ENCODE measurements at regions not wholly inside any gene's neighbourhood (a gene's known extent, or its start where the extent isn't known, plus 50 kb on each side); places are given as distances from the start of the nearest gene placed in this dataset.

- DNase-seq (ENCODE audit: low read depth, low spot score) = no peak
Measured at GRCh38 chr7:155899596-155899995, 87.3 kb upstream of the SHH start.

- no peak for DNase-seq (ENCODE audit: low read depth, low spot score)
Measured at GRCh38 chr7:155897758-155898386, 85.6 kb upstream of the SHH start.

DNA sequence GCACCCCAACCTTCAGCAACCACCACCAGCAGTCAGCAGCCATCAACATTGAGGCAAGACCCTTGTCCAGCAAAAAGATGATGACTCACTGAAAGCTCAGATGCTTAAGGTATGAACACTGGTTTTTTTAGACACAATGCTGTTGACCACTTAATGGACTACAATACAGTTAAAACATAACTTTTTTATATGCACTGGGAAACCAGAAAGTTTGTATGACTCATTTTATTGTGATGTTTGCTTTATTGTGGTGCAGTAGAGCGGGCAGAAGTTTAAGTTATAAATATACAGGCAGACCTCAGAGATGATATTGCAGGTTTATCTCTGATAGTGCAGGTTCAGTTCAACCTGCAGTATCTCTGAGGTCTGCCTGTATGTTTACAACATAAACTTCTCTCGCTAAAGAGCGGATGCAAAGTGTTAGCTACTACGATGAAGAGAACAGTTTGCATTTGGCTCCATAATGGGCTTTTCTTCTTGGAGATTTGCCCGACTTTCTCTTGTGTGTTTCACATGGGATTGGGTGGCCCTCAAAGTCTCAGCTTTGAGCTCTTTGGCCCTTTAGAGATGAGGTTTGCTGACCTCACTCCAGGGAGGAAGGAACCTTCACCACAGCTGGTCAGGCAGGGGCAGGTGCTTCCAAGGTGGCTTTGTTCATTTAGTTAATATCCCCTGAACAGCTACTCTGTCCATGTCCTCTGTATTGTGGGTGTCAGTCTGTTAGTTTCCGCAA is 84.4 kb upstream of the SHH start:
- no peak for DNase-seq (ENCODE audit: low read depth, low spot score)

GRCh38 chr7:155893664-155894063 is 81.4 kb upstream of the SHH start:
- no peak for DNase-seq (ENCODE audit: low read depth, low spot score)

GRCh38 chr7:155893176-155893575 is 80.9 kb upstream of the SHH start:
- no peak for DNase-seq (ENCODE audit: low read depth, low spot score)

DNA sequence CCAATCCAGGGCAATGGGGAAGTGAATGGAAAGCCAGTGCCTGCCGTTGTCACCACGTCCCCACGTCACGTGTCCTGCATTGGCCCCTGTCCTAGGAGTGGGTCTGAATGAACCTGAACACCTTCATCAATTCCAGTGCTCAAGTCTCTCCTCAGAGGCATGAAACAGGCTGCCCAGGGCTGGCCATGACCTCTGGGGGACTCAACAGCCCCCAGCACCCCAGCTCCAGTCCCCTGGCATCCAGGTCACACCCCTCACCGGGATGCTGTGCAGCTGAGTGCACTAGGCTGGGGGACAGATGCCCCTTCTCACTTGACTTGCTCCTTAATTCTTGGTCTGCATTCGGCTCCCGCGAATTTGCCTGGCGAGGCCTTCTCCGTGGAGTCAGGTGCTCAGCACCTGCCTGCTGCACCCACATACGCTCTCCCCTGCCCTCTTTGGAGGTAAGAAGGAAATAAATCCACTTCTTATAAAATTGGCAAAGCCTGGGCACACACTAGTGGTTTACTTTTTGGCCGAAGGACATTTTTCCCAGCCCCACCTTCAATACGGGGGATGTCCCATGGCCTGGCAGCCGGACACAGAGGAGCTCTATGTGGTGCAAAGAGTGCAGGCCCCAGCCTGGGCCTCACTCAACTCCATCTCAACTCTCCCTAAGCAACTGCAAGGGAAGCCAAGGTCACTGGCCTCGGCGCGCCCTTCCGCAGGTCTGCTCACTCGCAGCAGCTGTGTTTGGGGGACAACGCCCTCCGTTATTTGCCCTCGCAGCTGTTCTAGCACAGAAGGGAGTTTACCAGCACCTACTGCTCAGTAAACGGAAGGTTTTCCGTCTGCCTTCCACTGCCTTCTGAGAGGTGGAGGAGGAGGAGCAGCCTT is 77.6 kb upstream of the SHH start:
- DNase-seq (ENCODE audit: low read depth, low spot score) = no peak

DNA sequence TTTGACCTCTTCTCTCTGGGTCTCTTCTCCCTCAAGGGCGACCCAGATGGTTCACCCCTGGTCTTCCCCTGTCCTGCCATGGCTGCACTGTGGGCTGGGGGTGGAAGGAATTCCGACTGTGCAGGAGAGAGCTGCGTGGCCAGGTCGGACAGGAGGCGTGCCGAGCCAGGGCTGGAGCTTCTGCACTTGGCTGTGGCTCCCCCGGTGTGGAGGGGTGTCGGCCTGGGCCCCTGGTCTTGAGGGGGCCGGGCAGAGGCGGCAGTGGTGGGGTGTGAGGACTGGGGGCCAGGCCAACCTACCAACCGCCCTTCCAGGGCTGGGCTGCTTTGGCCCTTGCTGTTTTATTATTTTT is 74.9 kb upstream of the SHH start:
- DNase-seq (ENCODE audit: low read depth, low spot score) = no peak

- no peak for DNase-seq (ENCODE audit: low read depth, low spot score)
Measured at GRCh38 chr7:155886391-155887173, 74.3 kb upstream of the SHH start.

DNA sequence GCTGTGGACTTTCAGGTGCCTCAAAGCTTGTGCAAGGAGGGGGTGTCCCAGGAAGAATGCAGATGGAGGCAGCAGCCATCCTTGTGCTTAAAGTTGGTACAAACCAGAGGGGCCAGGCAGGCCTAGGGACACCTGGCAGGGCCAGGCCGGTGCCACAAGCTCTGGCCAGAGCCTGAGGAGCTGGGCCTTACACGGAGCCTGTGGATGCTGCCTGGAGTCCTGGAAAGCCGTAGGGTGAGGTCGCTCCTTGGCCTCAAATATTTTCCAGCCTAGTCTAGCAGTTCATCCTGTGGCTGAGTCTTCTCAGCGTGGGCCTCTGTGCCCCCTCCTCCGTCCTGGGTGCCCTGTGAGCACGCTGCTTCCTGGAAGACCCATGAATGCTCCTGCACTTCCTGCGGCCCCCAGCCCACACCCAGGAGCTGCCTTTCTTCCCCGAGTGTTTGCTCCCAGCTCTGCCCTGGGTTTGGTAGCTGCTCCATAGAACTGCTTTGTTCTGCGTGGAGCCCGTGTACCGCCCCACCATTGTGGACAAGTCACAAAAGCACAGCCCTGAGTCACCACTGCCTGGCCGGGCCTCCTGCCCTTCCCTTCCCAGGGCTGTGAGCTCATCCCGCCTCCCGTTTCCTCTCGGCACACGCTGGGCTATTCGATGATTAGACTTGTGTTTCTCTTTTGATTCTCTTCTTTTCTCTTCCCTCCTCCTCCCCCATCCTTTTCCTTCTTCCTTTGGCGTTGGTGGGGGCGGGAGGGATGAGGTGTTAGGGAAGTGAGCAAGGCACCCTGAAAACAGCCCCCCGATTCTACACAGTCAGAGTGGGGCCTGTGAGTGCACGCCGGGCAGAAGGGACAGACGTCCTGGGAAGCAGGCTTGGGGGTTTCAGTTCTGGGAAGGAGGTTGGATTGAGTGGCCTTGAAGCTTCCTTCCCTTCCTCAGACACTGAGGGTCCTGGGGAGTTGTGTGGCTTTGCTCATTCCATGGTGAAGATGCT is 73.2 kb upstream of the SHH start:
- no peak for DNase-seq (ENCODE audit: low read depth, low spot score)

DNA sequence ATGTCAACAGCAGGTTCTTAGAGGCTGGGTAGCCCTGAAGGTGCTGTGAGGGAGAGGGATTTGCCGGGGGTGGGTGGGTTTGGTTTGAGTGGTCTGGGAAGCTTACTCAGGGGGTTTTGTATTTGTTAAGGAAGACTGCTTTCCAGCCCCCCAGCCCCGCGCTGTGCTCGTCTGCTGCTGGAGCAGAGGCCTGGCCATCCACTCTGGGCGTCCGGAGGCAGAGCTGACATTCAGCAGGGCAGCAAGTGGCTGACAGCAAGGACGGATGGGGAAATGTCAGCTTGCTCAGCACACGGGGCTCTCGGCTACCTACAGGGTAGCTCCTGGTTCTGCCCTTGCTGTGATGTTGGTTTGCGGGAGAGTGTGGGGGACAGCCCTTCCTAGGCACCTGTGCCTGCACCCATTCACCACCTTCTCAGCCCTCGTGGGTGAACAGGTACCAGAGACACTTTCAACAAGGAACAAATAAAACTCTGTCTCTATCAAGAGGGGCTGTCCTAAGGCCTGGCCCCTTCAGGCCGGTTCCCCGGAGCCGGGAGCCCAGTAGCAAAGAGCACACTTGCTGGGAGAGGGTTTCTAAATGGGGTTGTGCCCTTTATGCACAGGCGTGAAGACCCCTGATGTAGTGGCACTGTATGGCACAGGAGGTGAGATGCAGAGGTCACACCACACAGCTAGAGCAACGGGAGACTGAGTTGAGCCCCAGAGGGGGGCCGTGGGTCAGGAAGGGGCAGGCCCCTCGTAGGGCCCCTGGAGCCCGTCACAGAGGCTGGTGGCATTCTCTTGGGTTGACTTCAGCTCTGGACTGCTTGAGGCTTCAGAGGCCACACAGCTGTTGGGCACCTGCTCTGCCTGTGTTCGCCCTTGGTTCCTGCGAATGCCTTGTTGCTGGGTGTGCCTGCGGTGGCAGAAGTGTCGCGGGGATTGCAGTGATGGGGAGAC is 72.2 kb upstream of the SHH start:
- no peak for DNase-seq (ENCODE audit: low read depth, low spot score)

DNA sequence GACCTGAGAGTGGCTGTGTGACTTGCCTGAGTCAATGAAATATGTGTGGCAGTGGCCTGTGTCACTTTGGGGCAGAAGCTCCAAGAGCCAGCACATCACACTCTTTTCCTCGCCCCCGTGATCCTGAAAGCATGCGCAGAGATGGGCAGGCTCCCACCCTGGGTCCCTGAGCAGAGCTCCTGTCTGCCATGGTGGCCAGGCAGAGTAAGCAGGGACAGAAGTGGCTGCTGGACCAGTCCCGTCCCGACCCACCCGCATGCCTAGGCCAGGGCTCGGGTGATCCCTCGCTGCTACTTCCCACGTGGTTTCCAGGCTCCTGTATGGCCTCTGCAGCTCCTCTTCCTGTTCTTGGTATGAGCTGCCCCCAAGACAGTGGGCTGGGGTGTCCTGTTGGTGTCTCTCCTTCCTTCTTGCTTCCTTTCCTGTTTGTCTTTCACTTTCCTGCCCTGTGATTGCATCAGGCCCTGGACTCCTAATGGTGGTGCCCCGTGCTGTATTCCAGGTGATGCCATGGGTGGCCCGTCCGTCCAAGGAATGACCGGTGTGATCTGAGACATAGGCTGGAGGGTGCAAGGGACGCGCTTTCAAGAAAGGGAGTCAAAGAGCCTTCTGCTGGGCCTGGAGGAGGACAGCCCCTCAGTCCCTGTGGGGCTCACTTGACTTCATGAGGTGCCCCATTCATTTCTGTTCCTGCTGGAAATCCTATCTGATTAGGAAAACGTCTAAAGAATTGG is 71.4 kb upstream of the SHH start:
- DNase-seq (ENCODE audit: low read depth, low spot score) = no peak

DNA sequence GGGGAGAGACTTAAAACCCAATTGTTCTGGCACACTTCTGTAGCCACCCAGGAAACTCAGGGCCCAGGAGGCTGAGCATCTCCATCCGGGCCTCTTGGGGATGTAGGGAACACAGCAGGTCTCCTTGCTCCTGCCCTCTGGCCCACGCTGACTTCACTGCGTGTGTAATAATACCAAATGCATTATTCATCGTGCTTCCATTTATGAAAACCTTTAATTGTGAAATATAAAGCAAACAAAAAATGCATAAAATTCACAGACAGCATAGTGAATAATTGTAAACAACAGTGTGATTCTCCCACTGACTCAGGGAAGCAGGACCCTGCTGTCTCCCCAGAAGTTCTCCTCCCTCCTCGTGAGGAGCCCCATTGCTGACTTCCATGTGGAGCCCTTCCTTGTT is 70.3 kb upstream of the SHH start:
- no peak for DNase-seq (ENCODE audit: low read depth, low spot score)

- no peak for DNase-seq (ENCODE audit: low read depth, low spot score)
Measured at GRCh38 chr7:155881471-155882350, 69.4 kb upstream of the SHH start.

DNA sequence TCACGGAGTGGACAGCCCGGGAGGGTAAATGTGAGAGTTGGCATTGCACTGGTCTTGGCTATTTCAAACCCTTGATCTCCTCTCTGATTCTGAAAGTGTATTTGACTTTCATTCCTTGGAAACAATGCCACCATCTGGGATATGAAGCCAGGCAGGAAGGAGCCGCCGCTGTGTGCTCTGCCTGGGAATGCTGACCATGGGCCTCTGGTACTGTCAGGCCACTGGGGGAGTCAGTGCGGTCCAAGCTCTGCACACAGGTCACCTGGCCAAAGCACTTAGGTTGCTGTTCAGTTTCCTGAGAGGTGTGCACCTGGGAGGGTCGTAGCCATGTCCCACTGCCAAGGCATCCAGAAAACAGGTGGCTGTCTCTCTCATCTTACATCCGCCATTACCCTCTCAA is 68.5 kb upstream of the SHH start:
- no peak for DNase-seq (ENCODE audit: low read depth, low spot score)

DNA sequence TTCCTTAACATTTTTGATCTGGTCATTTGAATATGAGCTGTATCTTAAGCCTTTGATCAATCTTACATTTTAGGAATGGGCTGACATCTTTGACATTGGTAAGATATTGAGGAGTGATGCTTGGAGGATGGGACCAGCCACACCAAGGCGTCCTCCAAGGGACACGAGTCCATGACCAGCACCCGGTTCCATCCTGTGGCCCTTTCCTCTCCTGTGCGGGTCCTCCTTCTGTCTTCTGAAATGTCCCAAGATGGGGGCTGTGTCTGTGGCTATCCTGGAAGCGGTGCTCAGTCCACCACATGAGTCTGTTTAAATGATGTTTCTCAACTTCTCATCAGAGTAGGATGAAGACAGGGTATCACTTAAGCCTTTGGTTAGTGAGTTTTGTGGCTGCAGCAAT is 67.3 kb upstream of the SHH start:
- no peak for DNase-seq (ENCODE audit: low read depth, low spot score)

GRCh38 chr7:155878674-155879073 is 66.4 kb upstream of the SHH start:
- DNase-seq (ENCODE audit: low read depth, low spot score) = no peak

DNA sequence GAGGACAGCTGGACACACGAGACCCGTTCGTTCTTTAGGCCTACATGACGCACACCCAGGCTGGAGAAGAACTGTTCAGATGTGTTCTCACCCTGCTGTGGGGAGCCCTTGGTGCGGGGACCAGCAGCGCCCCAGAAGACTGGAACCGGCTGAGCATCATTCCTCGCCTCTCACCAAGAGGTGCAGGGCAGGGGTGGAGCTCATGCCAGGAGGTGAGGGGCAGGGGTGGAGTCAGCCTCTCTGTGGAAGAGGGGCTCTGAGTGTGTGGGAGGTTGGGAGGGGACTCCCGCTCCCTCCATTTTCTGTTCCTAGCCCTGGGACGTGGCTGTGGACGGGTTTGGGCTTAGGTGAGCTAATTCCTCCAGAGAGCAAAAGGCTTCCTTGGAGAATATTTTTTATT is 66.0 kb upstream of the SHH start:
- no peak for DNase-seq (ENCODE audit: low read depth, low spot score)

DNA sequence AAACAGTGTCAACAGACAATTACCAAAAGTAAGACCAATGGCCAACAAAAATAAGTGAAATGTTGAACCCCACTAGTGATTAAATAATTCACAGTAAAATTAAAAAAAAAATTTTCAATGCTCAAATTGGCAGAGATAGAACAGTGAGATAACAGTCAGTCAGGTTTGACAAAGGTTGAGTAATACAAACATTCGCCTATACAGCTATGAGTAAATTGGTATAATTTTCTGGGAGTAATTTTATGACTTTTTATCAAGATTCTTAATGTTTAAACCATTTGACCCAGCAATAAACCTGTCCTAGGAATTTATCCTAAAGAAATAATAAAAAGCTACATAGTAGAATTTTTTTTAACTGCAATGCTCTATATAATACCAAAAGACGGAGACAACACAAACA is 64.9 kb upstream of the SHH start:
- no peak for DNase-seq (ENCODE audit: low read depth, low spot score)
